HG03439 (cell line): ENCODE measurements at regions not wholly inside any gene's neighbourhood (a gene's known extent, or its start where the extent isn't known, plus 50 kb on each side); places are given as distances from the start of the nearest gene placed in this dataset.

Experiments
- ATAC-seq: cut with Tn5 transposase; IDR thresholded peaks from one replicate; pipeline ENCODE4 v1.9.1; 2021; ENCODE audit warnings: mild to moderate bottlenecking, moderate library complexity; ENCODE audit not compliant: unreplicated experiment

DNA sequence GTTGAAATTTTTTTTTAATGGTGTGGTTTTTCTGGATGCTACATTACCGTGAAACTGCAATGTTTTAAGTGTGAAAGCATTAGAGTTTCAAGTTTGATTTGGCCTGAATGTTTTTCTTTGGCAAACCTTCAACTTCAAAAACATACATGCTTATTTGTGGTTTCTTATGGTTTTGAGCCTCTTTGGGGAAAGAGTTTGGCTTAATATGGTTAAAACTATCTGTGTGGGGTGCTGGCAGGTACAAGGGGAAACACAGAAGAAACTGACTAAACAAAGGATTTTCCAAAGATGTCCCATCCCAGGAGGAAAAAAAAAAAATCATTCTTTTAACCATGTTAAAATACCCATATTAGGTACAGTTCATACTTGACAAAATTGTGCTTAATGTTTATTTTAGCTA, 121.1 kb downstream of the HGF start:
- ATAC-seq: no peak

DNA sequence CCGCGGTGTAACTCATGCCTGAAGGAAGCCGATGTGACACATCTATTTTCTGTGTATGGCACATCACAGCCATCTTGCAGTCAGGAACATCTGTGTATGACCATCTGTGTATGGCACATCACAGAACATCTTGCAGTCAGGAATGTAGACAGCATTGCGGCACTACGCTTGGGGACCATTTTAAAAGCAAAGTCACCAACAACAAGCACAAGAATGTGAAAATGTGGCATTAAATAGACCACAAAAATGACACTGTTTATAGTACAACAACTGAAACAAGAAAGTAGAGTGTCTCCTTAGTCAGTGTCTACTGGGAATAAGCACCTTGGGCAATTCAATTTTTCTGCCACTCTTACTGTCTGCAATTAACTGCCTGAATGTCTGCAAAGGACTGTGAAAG, 124.4 kb downstream of the HGF start:
- no peak for ATAC-seq

DNA sequence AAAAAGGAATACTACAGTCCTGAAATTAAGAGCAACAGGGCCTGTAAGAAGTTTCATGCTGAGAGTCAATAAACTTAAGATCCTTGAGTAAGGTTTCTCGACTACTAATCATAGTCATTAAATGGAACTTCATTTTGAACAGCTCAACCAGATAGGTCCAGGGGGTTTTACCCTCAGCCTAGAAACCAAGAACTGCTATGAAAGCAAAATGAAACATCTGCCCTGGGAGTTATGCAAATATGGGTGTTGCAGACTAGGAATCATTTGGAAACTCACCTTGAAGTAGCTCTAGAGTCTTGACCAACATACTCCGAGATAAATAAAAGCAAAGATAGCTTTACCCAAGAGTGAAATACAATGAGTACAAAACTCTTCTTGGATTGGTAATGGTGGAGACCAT, 128.0 kb downstream of the HGF start:
- no peak for ATAC-seq

DNA sequence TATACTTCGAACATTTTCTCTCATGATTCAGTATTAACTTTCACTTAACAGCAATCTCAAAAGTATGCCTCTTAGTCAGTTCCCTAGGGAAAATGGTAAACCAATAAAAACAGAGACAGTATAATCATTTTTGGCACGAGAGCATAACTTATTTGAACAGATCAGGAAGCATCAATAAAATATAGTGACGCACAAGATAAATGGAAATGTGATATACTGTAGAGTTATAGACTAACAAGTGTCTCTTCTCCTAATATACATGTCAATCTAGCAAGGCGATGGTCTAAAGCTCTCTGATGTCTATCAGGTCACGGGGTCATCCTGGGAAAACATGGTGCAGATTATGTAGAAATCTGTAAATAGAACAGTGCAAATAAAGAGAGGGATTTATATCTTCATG, 131.6 kb downstream of the HGF start:
- ATAC-seq: no peak

DNA sequence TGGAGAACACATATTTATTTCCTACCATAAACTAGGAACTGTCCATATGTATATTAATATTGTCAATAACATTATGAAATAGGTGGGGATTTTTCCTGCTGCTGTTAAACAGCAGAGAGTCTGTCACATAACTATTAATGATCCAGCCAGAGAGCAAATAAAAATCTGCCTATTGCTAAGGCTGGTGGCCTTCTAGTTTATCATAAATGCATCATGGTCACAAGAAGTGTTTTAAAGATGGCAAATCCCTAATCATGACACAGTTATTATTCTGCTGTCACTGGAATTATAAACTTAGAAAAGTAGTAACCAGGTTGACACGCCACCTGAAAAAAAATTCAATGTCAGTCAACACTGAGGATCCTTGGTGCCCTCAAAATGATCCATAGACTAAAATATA, 132.3 kb downstream of the HGF start:
- no peak for ATAC-seq

DNA sequence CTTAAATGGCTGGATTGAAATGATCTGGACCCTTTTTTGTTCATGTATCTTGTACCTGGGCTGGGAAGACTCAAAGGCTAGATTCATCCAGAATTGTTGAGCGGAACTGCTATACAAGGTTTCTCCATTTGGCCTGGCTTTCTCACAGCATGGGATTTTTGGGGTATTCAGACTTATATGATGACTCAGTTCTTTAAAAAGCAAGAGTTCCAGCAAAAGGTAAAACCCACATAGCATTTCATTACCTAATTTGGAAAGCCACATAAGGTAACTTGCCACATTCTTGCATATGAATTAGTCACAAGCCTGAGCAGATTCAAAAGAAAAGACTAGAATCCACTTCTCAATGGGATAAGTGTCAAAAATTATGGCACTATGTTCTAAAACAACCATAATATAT, 137.4 kb downstream of the HGF start:
- no peak for ATAC-seq

DNA sequence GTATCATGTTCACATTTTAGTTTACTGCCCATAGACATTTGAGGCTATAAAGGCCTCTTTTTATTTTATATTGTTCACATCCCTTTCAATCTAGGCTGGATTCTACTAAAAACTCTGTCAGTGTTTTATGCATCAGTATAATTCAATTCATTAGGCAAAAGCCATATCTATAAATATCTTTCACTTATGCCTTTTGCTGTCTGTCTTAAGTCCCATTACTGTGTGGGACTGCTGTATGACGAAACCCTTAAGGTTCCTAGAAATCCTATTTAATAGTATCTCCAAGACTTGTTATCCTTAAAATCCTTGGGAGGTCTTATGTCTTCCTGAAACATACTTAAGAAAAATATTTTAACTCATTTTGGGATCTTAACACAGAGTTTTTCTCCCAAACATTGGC, 139.2 kb downstream of the HGF start:
- ATAC-seq: no peak

DNA sequence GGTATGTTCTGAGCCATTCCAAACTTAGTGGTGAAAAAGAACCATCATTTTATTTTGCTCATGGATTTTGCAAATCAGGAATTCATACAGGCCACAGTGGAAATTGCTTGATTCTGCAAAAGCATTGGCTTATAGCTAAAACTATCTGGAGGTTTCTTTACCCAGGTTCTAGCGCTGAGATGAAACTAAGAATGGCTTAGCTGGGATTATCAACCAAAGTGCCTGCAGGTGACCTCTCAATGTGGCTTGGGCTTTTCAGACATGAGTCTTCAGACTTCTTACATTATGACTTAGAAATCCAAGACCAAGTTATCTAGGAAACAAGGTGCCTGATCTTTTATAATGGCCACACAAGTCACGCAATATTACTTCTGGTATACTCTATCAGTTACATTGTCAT, 140.1 kb downstream of the HGF start:
- ATAC-seq: no peak

DNA sequence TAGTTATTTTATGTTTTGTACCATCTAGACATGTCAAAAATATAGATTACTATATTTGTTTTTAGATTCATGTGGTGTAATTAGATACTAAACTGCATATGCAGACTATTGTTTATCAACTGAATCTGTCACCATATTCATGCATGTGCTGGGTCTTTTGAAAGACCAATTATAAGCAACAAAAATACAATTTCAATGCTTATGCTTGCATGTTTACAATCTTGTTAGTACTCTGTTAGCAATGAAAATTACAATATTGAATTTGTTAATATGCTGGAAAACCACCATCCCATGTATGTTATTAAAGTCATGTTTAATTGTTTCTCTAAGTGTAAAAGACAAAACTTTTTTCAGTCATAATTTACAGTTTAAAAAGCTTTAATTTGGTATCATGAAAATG, 140.9 kb downstream of the HGF start:
- ATAC-seq: no peak

DNA sequence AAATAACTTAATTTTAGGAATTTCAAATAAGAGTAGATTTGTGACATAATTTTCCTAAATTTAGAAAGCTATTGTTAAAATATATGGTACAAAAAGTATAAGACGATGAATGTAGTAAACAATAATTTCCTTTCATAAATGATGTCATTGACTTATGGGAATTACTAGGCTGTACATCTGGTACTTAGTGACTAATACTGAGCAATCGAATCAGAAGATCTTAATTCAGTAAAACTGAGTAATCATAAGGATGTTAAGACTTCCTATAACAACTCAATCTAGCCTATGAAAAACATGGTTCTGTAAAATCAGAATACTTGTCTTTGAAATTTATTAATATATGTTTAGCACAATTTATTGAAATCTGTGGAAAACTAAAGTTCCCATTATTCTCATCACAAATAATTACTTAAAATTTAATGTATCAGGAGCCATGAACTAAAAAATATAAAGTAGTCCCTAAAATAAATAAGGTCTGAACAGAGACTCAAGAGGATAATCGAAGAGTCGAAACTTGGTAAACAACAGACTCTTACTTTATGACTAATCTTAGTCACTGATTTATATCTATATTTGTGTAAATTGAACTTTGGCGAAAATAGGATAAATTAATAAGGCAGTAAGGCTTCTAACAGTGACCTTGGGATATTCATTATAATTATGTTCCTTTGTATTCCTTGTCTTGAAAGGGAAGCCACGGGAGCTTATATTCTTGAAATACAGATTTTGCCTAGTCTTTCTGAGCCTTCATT, 142.1 kb downstream of the HGF start:
- no peak for ATAC-seq

DNA sequence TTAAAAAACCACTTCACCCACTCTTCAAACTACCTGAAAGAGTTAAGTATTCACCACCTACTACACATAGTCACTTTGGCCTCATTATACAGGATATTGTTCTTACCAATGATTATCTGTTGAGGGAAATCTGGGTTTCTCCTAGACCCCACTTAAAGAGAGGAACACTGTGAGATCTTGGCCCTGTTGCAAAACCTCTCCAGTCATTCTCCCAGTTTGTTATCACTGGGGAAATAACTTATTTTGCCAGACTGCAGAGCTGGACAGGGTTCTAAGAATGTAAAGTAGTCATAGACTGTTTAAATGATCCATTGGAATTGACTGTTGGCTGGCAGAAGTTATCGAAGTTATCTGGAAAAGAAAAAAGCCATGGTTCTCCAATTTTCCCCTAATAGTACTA, 143.8 kb downstream of the HGF start:
- ATAC-seq: no peak

DNA sequence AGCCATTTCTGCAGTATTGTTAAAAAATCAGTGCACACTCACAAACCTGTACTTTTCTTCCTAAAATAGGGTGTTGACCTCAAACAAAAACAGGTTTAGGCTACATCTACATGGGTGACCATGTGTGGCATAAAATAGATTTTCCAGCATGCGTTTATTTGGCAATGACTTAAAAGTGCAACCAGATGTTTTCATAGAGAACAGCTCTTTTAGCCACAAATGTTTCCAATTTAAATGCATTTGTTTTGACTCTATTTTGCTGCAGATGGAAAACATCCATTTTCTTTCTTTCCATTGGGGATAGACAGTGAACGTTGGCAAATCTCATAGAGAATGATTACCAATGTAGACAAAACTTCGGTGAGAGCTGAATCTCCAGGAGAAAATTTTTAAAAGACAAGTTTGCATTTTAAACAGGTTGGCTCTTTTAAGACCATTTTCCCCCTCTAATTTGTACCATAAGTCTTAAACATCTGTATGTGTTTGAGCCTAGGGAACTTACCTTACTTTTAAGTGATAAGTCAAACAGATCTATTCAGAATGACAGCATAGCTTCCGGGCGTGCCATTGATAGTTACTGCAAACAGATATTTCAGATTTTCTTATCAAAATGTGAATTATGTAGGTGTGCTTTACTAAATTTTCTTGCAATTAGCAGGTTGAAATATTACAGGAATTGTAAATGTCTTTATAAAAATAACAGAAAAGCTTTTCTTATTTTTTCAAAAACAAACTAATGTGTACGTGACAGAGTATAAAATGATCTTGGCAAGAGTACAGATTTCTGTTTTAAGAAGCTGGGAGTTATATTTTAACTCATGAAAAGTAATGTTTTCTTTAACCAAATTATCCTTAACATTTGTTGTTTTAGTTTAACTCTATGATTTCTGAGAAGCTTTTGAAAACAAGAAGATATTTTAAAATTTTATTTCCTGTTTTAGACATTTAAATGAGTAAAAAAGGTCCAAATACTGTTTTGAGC, 144.9 kb downstream of the HGF start:
- ATAC-seq: no peak

DNA sequence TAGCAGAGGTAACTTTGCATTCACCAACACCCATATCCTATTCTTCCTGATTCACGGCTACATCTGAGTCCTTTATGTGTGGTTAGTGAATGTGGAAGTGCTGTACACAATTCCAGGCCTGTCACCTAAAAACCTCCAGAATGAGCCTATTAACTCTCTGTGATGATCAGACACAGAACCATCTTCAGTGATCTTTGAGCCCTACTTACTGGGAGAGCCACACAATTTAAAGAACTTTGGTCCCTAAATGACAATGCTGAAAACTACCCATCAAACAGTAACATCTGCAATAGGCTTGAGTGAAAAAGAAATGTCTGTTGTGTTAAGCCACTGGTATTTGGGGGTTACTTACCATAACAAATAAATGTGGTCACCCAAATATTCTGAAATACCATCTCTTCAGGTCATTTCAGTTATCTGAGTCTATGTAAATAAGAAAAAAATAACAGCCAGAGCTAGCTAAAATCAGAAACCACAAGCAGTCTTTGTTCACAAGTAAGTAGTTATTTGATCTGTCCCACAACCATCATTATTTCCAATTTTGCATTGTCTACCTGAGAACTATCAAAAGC, 145.7 kb downstream of the HGF start:
- no peak for ATAC-seq

DNA sequence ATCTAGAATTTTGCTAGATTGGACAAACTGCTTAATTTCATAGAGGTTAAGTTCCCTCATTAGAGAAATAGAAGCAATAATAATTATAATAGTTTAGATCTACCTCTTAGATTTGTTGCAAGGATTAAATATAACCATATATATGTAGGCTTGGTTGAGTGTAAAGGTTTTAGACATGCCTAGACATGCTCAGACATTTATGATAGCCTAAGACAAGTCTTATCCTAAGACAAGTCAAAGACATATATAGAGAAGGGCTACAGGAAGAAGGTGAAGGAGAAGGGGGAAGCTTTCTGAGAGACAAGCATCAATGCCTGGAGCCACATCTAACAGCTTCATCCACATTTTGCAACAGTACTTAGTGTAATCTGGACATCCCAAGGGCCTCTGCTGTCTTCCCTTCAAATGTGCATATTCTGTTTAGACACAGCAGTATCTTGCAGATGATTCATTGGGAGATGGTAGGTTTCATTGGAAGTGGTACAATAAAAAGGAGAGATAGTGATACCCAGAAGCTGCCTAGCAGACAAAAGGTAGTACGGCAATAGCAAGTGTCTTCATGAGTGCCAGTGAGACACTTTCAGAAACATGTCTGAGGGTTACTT, 146.5 kb downstream of the HGF start:
- ATAC-seq: no peak

DNA sequence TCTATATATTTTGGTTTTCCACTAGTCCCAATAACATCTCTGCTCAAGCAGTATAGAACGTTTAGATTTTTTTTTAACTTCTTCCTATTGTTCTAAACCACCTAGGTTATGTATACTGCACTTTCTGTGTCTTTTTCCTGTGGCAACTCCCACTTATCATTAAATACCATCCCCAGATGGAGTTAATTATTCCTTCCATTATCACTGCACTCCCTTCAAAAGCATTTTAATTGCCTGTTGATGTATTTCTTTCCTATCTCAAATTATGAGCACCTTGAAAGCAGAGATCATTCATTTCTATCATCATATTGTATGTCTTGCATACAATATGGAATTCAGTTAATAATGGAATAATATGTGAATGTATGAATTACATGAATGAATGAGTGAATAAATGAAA, 148.0 kb downstream of the HGF start:
- no peak for ATAC-seq

DNA sequence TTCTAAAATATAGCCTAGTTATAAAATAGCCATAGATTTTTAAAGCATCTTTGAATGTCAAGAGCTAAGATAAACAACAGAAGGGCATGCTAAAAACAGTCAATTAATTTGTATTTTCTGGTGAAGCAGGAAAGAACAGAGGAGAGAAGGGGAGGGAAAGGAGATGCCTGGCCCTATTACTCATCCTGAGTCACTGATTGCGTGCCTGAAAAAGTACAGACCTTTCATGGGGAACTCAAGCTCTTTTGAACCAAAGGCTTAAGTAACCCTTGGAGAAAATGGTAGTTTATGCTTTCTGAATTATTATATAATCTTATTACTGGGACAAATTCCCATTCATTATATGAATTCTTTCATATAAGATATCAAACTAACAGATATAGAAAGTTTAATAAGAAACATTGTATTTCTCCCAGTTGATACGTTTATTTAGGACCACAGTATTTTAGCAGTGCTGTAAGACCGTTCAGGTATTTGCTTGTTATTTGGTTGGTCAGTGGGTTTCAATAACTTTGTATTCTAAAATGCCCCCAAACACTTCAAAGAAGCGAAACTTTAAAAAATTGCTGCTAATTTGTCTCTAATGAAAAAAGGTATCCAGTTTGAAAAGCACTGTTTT, 151.3 kb downstream of the HGF start:
- ATAC-seq: no peak

DNA sequence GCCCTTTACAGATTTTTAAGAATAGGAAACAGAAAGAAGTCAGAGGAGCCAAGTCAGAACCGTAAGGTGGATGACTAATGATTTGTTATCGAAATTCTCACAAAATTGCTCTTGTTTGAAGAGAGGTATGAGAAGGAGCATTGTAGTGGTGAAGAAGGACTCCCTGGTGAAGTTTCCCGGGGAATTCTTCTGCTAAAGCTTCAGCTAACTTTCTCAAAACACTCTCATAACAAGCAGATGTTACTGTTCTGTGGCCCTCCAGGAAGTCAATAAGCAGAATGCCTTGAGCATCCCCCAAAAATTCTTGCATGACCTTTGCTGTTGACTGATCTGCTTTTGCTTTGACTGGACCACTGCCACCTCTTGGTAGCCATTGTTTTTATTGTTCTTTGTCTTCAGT, 152.9 kb downstream of the HGF start:
- no peak for ATAC-seq

DNA sequence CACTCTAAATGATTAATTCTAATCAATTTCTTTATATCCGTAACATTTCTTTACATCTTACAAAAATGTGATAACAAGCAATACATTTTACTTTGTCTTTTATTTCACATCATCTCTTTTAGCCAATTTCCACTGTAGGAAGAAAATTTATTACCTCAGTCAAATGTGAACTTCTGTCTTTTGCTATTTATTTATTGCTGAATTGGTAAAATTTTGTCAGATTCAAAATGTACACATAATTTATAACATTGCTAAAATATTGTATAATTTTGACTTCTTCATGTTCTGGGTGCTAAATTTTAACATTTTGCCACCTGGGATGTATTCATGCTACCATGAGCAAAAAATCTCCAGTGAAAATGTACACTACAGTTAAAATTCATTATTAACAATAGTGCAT, 158.0 kb downstream of the HGF start:
- ATAC-seq: no peak

DNA sequence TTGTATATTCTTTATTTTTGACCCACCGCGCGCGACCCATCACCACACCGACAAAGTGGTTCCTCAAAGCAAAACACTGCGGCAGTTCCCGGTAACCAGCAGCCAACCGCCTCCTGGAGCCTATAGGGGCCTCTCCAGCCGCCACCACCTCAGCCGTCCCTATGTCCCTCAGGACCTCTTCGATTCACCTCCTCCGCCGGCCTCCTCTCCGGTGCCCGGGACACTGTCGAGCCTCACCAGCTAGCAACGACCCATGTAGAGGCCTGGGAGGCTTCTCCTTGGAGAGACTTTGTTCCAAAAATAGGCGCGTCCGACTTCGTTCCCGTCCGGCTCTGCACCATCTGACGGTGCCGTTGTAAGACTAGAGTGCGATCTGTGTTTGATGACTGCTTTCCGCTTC, 158.8 kb downstream of the HGF start:
- ATAC-seq: no peak

DNA sequence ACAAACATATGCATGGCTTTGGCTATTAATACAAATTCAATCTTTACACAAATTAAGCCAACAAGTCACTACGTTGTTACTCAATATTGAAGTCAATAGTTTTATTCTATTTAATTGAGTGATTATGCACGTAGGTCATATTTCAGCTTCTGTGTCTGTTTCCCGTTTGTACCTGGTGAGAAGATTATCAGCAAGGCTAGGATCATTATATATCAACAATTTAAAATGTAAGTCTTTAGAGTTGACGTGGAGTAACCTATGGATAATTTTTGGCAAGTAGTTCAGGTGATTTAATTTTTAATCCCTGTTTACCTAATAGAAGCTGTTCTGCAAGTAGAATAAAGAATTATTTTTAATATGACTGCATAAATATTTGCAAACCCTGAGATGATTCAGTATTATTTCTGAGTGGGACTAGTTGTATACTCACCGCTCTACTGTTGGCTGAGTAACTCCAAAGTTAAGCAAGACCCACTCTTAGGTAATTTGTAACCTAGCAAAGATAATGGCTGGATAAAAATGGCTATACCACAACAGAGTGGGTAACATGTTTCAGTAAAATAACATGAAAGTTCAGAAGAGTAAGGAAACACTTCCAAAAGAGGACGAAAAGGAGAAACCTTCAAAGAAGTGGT, 161.0 kb downstream of the HGF start:
- ATAC-seq: no peak

DNA sequence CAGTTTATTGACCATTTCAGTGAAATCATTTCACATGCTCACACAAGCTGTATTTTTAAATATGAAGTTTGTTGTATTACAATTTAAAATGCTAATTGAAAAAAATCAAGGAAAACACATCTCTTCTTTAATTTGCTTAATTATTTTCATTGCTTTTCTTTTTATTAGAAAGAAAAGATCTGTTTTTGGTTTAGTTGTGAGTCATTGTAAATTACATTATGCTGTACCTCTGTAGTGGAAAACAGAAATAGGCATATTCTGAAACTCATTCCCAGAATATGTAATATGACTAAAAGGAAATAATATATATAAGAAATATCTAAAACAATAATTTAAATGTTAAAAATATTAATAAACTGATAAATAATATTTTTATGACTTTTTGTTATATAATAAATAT, 161.9 kb downstream of the HGF start:
- no peak for ATAC-seq
